Retinal pigment epithelial cell (primary cell): ENCODE measurements at regions not wholly inside any gene's neighbourhood (a gene's known extent, or its start where the extent isn't known, plus 50 kb on each side); places are given as distances from the start of the nearest gene placed in this dataset.

Experiments used
- DNase-seq: peaks from one replicate; pipeline ENCODE4 v3.0.0-alpha.2; 2010; ENCODE audit warnings: low read depth
- H3K4me3 ChIP-seq: 2 replicates; pipeline ENCODE4 v1.5.1; 2011; ENCODE audit warnings: mild to moderate bottlenecking, low read length, control low read depth, moderate library complexity
- TF ChIP-seq, protein P1 (sequence below): conservative IDR thresholded peaks from 2 replicates; pipeline ENCODE4 v1.5.1; 2011; ENCODE audit warnings: low read depth, low read length, control low read depth, inconsistent platforms

DNA sequence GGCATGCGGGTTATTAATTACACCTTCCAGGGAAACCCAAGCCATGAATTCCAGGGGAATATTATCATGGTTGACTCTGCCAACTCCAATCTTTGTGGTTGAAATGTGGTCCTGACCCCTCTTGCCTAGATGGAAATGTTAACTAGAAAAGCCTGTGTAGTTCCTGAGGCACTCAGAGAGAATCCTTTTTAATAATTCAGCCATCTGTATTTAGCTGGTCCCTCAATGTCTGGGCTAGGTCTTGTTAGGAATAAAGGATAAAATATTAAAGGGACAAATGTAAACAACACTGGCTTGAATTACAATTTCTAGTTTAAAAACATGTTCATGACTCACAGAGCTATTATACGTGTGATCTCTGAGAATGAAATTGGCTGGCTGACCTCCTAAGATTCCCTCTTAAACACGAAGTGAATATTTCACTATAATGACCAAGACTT is 435.2 kb upstream of the SUCLG2 start:
- DNase-seq, result no peak
- H3K4me3 ChIP-seq, result no peak overlapping the region
- TF ChIP-seq, protein P1, sequence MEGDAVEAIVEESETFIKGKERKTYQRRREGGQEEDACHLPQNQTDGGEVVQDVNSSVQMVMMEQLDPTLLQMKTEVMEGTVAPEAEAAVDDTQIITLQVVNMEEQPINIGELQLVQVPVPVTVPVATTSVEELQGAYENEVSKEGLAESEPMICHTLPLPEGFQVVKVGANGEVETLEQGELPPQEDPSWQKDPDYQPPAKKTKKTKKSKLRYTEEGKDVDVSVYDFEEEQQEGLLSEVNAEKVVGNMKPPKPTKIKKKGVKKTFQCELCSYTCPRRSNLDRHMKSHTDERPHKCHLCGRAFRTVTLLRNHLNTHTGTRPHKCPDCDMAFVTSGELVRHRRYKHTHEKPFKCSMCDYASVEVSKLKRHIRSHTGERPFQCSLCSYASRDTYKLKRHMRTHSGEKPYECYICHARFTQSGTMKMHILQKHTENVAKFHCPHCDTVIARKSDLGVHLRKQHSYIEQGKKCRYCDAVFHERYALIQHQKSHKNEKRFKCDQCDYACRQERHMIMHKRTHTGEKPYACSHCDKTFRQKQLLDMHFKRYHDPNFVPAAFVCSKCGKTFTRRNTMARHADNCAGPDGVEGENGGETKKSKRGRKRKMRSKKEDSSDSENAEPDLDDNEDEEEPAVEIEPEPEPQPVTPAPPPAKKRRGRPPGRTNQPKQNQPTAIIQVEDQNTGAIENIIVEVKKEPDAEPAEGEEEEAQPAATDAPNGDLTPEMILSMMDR, result no peak

DNA sequence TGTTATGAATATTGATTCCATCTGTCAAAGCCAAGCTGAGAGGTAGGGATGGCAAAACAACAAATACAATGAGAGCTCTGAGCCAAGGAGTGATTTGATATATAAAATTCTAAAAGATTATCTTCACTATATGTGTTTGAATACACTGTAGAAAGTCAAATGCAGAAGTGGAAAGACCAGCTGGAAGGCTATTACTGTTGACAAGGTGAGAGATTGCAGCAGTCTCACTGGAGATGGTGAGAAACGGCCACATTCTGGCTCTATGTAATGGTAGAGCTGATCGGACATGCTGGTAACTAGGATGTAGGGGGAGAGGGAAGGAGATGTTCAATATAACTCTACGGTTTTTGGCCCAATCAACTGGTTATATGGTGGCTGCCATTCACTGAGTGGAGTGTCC is 434.2 kb upstream of the SUCLG2 start:
- H3K4me3 ChIP-seq, result no peak overlapping the region
- TF ChIP-seq, protein P1, result no peak
- DNase-seq, result no peak

DNA sequence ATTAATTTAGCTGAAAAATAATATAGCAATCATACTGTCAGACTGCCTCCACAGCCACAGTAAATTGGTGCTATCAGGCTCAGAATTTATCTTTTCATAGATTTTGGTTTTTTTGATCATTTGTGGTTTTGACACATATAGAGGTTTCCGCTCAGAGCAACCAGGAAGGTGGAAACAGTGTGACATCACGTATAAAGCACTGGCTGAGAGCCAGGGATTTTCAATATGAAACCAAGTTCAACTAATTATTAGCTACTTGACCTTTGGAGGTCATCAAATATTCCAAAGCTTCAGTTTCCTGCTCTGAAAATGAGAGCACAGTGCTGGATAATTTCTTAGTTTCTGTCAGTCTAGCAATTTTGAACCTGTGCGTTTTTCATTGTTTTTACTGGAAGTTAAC is 433.8 kb upstream of the SUCLG2 start:
- no peak overlapping the region for H3K4me3 ChIP-seq
- TF ChIP-seq, protein P1, result no peak
- DNase-seq, result no peak

DNA sequence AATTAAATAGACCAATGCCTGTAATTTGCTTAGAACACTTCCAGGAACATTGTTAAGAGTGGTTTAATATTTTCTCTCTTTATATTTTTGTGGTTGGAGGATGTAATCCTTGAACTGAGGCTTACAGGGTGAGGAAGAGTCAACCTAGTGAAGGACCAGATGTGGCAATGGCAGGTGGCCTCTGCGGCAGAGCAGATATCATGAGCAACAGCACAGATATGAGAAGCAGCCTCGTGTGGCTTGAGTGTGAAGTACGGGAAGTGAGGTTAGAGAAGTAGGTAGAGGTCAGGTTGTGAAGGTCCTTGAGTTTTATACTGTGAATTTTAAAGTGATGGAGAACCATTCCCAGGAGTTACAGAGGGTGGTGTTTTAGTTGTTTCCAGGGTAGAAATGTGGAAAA is 417.6 kb upstream of the SUCLG2 start:
- H3K4me3 ChIP-seq, result no peak overlapping the region
- TF ChIP-seq, protein P1, result no peak
- DNase-seq, result no peak

DNA sequence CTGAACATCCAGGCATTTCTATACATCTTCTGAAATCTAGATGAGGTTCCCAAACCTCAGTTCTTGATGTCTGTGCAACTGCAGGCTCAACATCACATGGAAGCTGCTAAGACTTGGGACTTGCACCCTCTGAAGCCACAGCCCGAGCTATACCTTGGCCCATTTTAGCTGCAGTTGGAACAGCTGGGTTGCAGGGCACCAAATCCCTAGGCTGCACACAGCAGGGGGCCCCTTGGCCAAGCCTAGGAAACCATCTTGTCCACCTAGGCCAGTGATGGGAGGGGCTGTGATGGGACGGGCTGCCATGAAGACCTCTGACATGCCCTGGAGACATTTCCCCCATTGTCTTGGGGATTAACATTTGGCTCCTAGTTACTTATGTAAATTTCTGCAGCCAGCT is 415.8 kb upstream of the SUCLG2 start:
- TF ChIP-seq, protein P1, result no peak
- H3K4me3 ChIP-seq, result no peak overlapping the region
- no peak for DNase-seq

DNA sequence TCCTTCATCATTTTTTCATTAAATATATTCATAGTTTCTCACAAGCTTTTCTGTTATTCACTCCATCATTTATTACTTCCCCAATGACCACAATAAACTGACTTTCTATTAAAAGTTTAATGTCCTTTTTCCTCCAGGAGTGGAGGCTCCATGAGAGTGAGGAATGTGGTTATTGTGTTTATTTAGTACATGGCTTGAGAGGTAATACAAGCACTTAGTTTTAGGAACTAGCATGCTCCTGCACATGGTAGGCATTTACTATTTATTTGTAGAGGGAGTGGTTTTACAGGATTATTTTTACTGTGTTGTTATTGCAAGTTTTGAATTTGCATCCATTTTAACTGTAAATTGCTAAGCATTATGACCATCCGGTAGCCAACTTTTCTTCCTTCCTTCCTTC is 412.9 kb upstream of the SUCLG2 start:
- DNase-seq, result no peak
- TF ChIP-seq, protein P1, result no peak
- no peak overlapping the region for H3K4me3 ChIP-seq

DNA sequence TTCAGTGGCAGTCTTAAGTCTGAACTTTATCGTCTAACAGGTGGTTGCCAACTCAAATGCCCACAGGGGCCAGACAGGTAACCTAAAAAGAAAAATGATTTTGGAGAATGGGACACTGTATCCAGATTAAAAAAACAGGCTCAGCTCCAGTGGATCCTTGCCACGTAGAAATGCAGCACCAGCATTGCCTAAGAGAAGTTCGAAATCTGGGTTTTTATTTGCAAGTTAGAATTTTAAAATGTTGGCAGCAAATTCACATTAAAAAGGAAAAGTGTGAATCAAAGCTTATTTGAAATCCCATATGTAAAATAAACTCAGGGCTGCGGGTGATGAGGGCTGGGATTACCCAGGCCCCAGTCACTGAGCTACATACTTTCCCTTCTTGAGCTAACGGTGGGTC is 408.5 kb upstream of the SUCLG2 start:
- no peak for DNase-seq
- no peak overlapping the region for H3K4me3 ChIP-seq
- TF ChIP-seq, protein P1, result no peak
